GM23248 (cell line): ENCODE measurements at regions not wholly inside any gene's neighbourhood (a gene's known extent, or its start where the extent isn't known, plus 50 kb on each side); places are given as distances from the start of the nearest gene placed in this dataset.
A peak's percentile ranks its signal among the peaks of the same experiment; 100 is the strongest.

Source experiments
- EZH2 ChIP-seq: fragments of 200-600 bp; sonication (generic); IDR thresholded peaks from 2 replicates; pipeline ENCODE4 v1.6.1; 2018; ENCODE audit warnings: antibody characterized with exemption, mild to moderate bottlenecking; ENCODE audit not compliant: insufficient read depth, poor library complexity, severe bottlenecking
- EZH2phosphoT487 ChIP-seq: fragments of 200-600 bp; sonication (generic); IDR thresholded peaks from 2 replicates; pipeline ENCODE4 v1.6.1; 2018; ENCODE audit warnings: antibody characterized with exemption, moderate library complexity, mild to moderate bottlenecking, low read depth; ENCODE audit not compliant: insufficient read depth

- TF ChIP-seq EZH2 (no peak), EZH2phosphoT487 (0 out of 2 replicates have a peak, but pooled peaks have one; percentile 45)
Measured at GRCh38 chr4:24105327-24106038, 215.6 kb upstream of the PPARGC1A start.
